Effector memory CD4-positive, alpha-beta T cell (primary cell): ENCODE measurements at regions not wholly inside any gene's neighbourhood (a gene's known extent, or its start where the extent isn't known, plus 50 kb on each side); places are given as distances from the start of the nearest gene placed in this dataset.

Experiments
- DNase-seq, 3 donors: peaks; one replicate each; pipeline ENCODE4 v3.0.0-alpha.2; 2020
- H3K27ac ChIP-seq: 2 replicates; pipeline ENCODE4 v1.7.0; 2013; ENCODE audit warnings: mild to moderate bottlenecking, low read length, moderate library complexity; ENCODE audit not compliant: insufficient read depth, poor library complexity, severe bottlenecking
- H3K27me3 ChIP-seq: replicated peaks from 2 replicates; pipeline ENCODE4 v1.7.0; 2013; ENCODE audit warnings: mild to moderate bottlenecking, low read length; ENCODE audit not compliant: insufficient read depth, control insufficient read depth, poor library complexity, severe bottlenecking
- H3K36me3 ChIP-seq: 2 replicates; pipeline ENCODE4 v1.7.0; 2013; ENCODE audit warnings: mild to moderate bottlenecking, low read length, moderate library complexity; ENCODE audit not compliant: control insufficient read depth, insufficient read depth
- H3K4me1 ChIP-seq: 2 replicates; pipeline ENCODE4 v1.7.0; 2013; ENCODE audit warnings: low read length, mild to moderate bottlenecking; ENCODE audit not compliant: control insufficient read depth, insufficient read depth, poor library complexity, severe bottlenecking
- H3K4me3 ChIP-seq: 2 replicates; pipeline ENCODE4 v1.7.0; 2013; ENCODE audit warnings: low read length, low read depth, mild to moderate bottlenecking; ENCODE audit not compliant: insufficient read depth, poor library complexity, severe bottlenecking
- H3K9me3 ChIP-seq: 2 replicates; pipeline ENCODE4 v1.7.0; 2013; ENCODE audit warnings: mild to moderate bottlenecking, low read length, moderate library complexity; ENCODE audit not compliant: control insufficient read depth

DNA sequence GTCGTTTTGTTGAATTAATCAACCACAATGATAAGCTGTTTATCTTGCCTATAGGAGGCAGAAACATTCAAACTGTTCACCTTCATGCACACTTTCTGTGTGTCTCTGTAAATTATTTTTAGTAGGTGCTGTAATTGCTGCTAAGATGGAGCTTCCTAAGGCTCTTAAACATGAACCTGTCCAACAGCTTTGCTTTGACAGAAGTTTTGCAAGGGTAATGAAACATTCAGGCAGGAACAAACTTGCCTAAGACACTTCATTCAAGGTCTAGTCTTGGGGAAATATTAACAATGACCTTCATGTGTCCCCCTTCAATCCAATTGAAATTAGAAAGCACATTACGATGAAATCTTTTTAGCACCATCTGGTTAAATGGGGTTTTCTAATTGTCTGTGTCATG is 156.1 kb downstream of the DIPK2A start:
- H3K27ac ChIP-seq = no peak overlapping the region
- H3K27me3 ChIP-seq = no peaks in the 10 kb centered on the region
- H3K4me3 ChIP-seq = no peak overlapping the region
- no peak for DNase-seq
- H3K36me3 ChIP-seq = no peaks in the 10 kb centered on the region
- no peaks in the 10 kb centered on the region for H3K9me3 ChIP-seq
- H3K4me1 ChIP-seq = no peaks in the 10 kb centered on the region

DNA sequence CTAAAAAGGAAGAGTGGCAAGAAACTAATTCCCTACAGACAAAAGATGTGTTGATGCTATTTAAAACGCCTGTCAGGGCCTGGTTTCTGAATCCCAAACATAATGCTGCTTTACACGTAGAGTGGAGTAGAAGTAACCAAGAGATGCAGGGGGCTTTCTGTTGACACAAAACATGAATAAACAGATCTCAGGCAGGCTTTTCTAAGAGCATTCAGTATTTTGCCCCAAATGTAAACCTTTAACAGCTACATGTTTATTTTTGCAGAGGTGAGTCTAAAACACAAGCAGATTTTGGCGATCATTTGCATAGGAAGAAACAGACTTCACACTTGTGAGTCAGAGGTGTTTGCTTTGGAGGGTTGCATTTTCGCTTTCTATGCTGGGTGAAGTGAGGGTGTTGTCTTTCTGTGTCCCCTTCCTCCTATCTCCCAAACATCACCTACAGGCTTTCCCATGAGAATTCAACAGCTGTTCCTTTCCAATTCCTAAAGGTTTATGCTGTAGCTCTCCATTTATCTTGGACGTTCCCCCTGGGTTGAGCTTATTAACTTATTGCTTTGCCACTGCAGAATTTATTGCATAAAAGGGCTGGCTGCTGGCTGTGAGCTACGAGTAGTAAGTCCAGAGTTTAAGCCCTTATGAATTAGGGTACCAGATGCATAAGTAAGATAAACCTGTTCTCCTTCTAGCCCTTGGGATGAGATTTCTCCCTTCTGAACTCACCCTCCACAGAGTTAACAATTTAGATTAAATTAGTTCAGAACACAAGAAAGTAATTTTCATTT is 156.7 kb downstream of the DIPK2A start:
- Histone ChIP-seq H3K9me3 (no peaks in the 10 kb centered on the region), H3K36me3 (no peaks in the 10 kb centered on the region), H3K27me3 (no peaks in the 10 kb centered on the region), H3K27ac (no peak overlapping the region), H3K4me1 (no peaks in the 10 kb centered on the region), H3K4me3 (no peak overlapping the region)
- DNase-seq = no peak

DNA sequence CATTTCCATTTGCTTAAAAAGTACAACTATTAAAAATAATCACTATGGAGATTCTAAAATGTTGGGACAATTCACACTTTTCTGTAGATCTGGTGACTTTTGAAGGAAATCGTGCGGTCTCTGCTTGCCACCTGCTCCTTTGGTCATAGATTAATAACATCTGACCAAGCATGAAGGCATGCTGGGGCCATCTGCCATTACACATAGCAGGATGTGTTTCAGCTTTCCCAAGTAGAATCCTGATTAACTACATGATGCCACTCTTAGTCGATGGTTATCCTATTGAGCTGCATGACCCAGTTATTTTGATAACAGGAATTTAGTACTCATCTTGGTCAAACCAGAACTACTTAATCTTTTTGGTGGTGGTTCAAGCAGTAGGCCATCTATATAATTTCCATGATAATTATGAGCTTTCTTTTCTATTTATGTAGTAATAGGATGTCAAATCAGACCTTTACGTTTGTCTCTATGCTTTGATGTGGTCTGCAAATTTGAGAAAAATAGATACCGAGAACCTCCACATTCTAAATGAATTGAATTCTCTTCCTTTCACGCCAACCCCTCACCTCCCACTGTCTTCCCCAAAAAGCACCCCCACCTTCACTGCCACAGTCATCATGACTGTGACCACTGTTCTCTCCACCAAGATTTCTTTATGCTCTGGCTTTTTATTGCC is 158.1 kb downstream of the DIPK2A start:
- no peaks in the 10 kb centered on the region for H3K36me3 ChIP-seq
- no peaks in the 10 kb centered on the region for H3K27me3 ChIP-seq
- no peaks in the 10 kb centered on the region for H3K9me3 ChIP-seq
- no peak overlapping the region for H3K4me3 ChIP-seq
- H3K4me1 ChIP-seq = no peaks in the 10 kb centered on the region
- DNase-seq = no peak
- H3K27ac ChIP-seq = no peak overlapping the region

DNA sequence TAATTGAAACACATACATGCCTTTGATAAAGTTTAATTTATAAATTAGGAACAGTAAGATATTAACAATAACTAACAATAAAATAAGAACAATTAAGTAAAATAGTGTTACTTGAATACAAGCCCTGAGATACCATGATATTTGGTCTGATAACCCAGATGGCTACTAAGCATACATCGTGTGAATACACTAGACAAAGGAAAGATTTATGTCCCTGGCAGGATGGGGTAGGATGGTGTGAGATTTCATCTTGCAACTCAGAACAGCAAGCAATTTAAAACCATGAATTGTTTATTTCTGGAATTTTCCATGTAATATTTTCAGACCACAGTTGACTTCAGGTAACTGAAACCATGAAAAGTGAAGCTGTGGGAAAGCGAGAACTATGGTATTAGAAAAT is 169.5 kb downstream of the DIPK2A start:
- H3K9me3 ChIP-seq = no peaks in the 10 kb centered on the region
- no peaks in the 10 kb centered on the region for H3K36me3 ChIP-seq
- no peak for DNase-seq
- no peak overlapping the region for H3K4me3 ChIP-seq
- H3K27ac ChIP-seq = no peak overlapping the region
- no peaks in the 10 kb centered on the region for H3K27me3 ChIP-seq
- H3K4me1 ChIP-seq = no peaks in the 10 kb centered on the region

DNA sequence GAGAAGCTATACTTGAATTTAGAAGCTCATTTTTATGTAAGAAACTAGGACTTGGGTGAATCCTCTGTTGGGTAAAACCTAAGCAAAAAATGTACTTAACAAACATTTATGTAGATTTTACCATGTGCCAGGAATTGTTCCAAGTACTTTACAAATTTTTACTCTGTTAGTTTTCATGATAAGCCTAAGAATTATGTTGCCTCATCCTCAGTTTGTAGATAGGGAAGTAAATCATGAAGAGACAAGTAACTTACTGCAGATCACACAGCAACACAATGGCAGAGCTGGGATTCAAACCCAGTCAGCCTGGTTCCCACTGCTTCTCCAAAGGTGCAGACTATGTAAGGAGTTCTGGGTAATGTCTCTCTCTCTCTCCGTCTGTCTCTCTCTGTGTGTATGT is 169.9 kb downstream of the DIPK2A start:
- H3K4me1 ChIP-seq = no peaks in the 10 kb centered on the region
- no peak overlapping the region for H3K4me3 ChIP-seq
- no peaks in the 10 kb centered on the region for H3K9me3 ChIP-seq
- H3K27me3 ChIP-seq = no peaks in the 10 kb centered on the region
- H3K27ac ChIP-seq = no peak overlapping the region
- no peak for DNase-seq
- H3K36me3 ChIP-seq = no peaks in the 10 kb centered on the region

DNA sequence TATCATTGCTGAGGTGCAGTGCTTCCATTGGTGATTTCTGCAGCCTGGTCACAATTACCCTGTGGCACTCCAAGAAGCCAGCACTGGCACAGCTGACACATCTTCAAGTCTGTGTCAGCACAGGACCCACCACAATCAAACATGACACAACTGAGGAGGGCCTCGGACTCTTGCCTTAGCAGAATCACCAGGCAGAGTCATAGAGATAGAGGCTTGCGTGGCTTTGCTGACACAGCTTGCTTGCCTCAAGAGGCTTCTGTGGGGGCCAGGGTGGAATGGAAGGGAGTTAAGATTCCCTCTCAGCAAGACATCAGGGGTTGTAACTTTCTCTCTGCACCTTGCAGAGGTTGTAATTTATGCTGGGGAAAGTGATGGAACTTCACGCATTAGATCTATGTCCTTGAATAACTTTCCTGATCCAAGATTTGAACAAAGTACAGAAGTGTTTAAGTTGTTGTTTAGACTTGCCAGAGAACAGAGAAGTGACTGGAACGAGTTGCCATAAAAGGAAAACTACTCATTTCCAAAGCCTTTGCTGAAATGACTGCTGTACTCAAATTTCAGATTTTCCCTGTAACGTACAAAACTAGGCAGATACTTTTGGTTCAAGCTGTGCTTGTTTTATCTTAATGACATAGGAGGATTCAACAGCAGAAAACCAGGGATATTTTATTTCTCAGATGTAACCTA is 170.7 kb downstream of the DIPK2A start:
- no peaks in the 10 kb centered on the region for H3K4me1 ChIP-seq
- no peaks in the 10 kb centered on the region for H3K9me3 ChIP-seq
- DNase-seq = no peak
- no peak overlapping the region for H3K27ac ChIP-seq
- H3K36me3 ChIP-seq = no peaks in the 10 kb centered on the region
- H3K27me3 ChIP-seq = no peaks in the 10 kb centered on the region
- no peak overlapping the region for H3K4me3 ChIP-seq

DNA sequence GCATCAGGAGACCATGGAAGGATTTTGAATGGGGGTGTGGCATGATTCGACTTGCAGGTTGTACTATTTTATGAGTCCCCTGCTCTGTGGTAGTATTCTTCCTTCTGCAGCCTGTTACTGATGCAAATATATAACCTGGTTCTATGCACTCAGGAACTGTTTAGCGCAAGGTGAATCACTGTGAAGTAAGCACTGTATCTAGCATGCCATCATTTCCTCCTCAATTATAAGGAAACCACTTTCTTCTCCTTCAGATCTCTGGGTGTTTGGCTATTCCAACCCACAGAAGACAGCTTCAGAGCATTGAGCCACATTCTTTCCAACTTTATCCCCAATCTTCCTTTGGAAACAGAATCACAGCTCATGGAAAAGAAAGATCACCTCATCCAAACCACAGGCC is 176.7 kb downstream of the DIPK2A start:
- H3K36me3 ChIP-seq = no peaks in the 10 kb centered on the region
- no peak for DNase-seq
- no peaks in the 10 kb centered on the region for H3K4me1 ChIP-seq
- no peak overlapping the region for H3K27ac ChIP-seq
- no peaks in the 10 kb centered on the region for H3K9me3 ChIP-seq
- H3K27me3 ChIP-seq = no peaks in the 10 kb centered on the region
- H3K4me3 ChIP-seq = no peak overlapping the region

DNA sequence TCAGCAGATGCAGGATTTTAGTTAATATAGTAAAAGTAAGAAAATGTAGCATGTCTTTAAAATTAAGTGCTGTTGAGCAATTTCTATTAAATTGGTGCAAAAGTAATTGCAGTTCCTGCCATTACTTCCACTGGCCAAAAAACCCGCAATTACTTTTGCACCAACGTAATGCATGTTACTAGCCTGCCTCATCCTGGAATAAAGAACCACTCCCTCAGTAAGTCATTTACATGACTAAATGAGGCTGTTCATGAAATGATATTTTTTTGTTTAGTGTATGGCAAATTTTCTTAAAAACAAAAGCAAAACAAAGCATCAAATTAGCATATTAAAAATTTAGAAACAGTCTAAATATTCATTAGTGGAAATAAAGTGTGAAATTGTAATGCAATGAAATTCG is 180.4 kb downstream of the DIPK2A start:
- H3K4me1 ChIP-seq = no peaks in the 10 kb centered on the region
- no peaks in the 10 kb centered on the region for H3K36me3 ChIP-seq
- no peaks in the 10 kb centered on the region for H3K9me3 ChIP-seq
- no peak for DNase-seq
- no peak overlapping the region for H3K27ac ChIP-seq
- H3K27me3 ChIP-seq = no peaks in the 10 kb centered on the region
- H3K4me3 ChIP-seq = no peak overlapping the region

DNA sequence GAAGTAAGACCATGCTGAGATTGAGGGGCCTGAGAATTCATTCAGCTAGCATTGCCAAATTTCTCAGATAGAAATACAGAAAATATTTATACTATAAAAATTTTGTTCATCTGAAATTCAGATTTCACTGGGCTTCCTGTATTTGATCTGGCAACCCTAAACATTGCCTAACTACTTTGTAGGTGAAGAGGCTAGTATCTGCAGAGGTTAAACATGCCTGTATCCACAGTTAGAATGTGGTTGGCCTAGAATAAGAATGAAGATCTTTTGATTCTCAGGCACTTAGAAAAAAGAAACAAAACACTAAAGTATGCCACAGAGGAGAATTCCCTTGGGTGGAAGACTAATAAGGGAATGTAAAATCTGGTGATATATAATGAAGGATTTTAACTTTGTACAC is 189.0 kb downstream of the DIPK2A start:
- Histone ChIP-seq H3K9me3 (no peaks in the 10 kb centered on the region), H3K27me3 (no peaks in the 10 kb centered on the region), H3K4me3 (no peak overlapping the region), H3K36me3 (no peaks in the 10 kb centered on the region), H3K27ac (no peak overlapping the region), H3K4me1 (no peaks in the 10 kb centered on the region)
- no peak for DNase-seq

DNA sequence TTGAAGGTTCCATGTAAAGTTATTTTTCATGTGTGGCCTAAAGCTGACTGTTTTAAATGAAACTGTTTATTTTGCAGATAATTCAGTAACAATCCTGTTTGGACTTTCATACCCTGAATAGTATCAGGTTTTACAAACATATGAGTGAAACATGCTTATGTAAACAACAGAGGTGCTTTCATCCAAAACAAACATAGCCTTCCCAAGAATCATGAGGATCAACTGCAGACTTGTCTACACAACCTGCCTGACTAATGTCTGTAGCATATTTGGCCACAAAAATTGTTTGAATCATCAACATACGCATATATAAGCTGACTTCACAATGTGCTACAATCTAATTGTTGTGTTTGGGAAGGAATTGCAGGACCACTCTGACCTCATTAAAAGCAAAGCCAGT is 190.4 kb downstream of the DIPK2A start:
- Histone ChIP-seq H3K27ac (no peak overlapping the region), H3K9me3 (no peaks in the 10 kb centered on the region), H3K27me3 (no peaks in the 10 kb centered on the region), H3K4me1 (no peaks in the 10 kb centered on the region), H3K4me3 (no peak overlapping the region), H3K36me3 (no peaks in the 10 kb centered on the region)
- no peak for DNase-seq
